Heart left ventricle (tissue), 16 donors: ENCODE measurements at regions not wholly inside any gene's neighbourhood (a gene's known extent, or its start where the extent isn't known, plus 50 kb on each side); places are given as distances from the start of the nearest gene placed in this dataset.

ENCODE experiments used
- ATAC-seq, 4 donors: fragments of 200-7000 bp; cut with Tn5 transposase; one replicate each; pipeline ENCODE4 v1.9.1; 2020 to 2022; ENCODE audit warnings: moderate library complexity in 4 of 4, mild to moderate bottlenecking in 3 of 4, moderate number of reproducible peaks in 1 of 4
- DNase-seq, 5 donors: peaks; one replicate each; pipeline ENCODE4 v3.0.0-alpha.2; 2020
- H3K27ac ChIP-seq, 12 donors: fragments of 200-600 bp; sonication (generic) in 4 of 12; one replicate each; pipeline versions ENCODE4 v1.5.0 to v1.8.0; 2016 to 2022; ENCODE audit warnings: mild to moderate bottlenecking in 2 of 12
- H3K27me3 ChIP-seq, 9 donors: fragments of 200-600 bp; sonication (generic) in 2 of 9; one replicate each; pipeline versions ENCODE4 v1.5.1 to v1.8.0; 2016 to 2022; ENCODE audit warnings: mild to moderate bottlenecking in 3 of 9
- H3K36me3 ChIP-seq, 9 donors: fragments of 200-600 bp; sonication (generic) in 2 of 9; one replicate each; pipeline versions ENCODE4 v1.5.0 to v1.8.0; 2018 to 2022; ENCODE audit warnings: mild to moderate bottlenecking in 2 of 9
- H3K4me1 ChIP-seq, 12 donors: fragments of 200-600 bp; sonication (generic) in 4 of 12; one replicate each; pipeline versions ENCODE4 v1.5.0 to v1.8.0; 2016 to 2022; ENCODE audit warnings: mild to moderate bottlenecking in 3 of 12
- H3K4me3 ChIP-seq, 12 donors: fragments of 200-600 bp; sonication (generic) in 4 of 12; one replicate each; pipeline versions ENCODE4 v1.5.0 to v1.8.0; 2017 to 2022; ENCODE audit warnings: mild to moderate bottlenecking in 9 of 12, moderate library complexity in 4 of 12
- H3K9me3 ChIP-seq, 12 donors: fragments of 200-600 bp; sonication (generic) in 4 of 12; one replicate each; pipeline versions ENCODE4 v1.5.0 to v1.8.0; 2016 to 2022; ENCODE audit warnings: mild to moderate bottlenecking in 1 of 12
- POLR2A ChIP-seq, 2 donors: fragments of 450-650 bp; IDR thresholded peaks; one replicate each; pipeline ENCODE4 v1.6.1; 2017; ENCODE audit warnings: antibody characterized with exemption in 2 of 2, mild to moderate bottlenecking in 2 of 2, moderate library complexity in 2 of 2
- WGBS, 4 donors: extraction: QIAGEN DNeasy Blood & Tissue Kit in 2 of 4; methylation state at CpG; one replicate each; pipeline versions ENCODE4 v1.1.5 to v1.1.7; 2013 to 2018; 5-methylcytosine and 5-hydroxymethylcytosine counted together
- intact Hi-C, 10 donors: fragments of 100-400 bp; cut with DNase I; formaldehyde crosslinking; loops; one replicate each; pipeline versions ENCODE4 v1.11.1 to v1.14.2; 2022
- TF ChIP-seq, protein P1 (sequence below), 12 donors: fragments of 200-600 bp; sonication (generic) in 4 of 12; IDR thresholded peaks; one replicate each; pipeline versions ENCODE4 v1.5.0 to v1.8.0; 2018 to 2022; ENCODE audit warnings: antibody characterized with exemption in 12 of 12, mild to moderate bottlenecking in 5 of 12
- donor health status: ischemic (EF 13 %, LVEDD 7.1; RV severe dilation, severe dysfunction).
- donor health status: healthy with polysubstance abuse.
- donor health status: DM: no; HTN: yes; CAD: no.
- donor health status: DM: no; HTN: no; CAD: no.
- donor health status: ischemic (EF 25% LVEDD 6.9; RV normal size, moderate dysfunction).
- donor health status: ischemic (EF 25% LVEDD 5.7; RV mildly dilated, moderate dysfunction).
- donor health status: healthy.
- donor health status: DM: yes; HTN: yes; CAD: no.
- donor health status: ischemic (EF 35%, LVEDD 5.7; RV mildly dilated, moderate dysfunction).
- donor health status: nonischemic (EF 11% LVEDD 7.7; RV severe dilation, severe dysfunction).
- donor health status: DM: yes; HTN: yes; CAD: no.
- donor health status: PGD.
- donor health status: ischemic (EF 29% LVEDD 5.4; RV normal size, mild dysfunction).
- donor health status: nonischemic (EF 23%, LVEDD 6.1; RV moderate dilation, normal function).

DNA sequence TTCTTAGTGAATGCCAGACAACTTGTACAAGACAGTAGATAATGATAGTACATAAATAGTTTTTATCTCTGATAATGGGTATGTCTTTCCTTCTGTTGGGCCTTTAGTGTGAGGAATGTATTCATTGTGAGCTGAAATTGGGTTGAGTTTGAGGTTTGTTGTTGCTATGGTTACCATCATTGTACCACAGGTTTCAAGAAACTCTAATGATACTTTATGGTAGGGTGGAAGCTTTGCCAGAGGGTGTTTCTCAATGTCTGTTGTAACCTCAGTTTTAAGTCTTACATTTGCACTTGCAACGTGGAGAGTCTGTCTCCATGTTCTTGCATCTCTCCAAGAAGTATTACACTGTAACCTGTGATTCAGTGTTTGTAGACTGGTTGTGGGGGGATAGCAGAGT lies 1550.1 kb downstream of the MAT2B start:
- WGBS, 4 donors: 67 to 79% (median 72%) methylated on average over 1 of the region's 1 CpG
- intact Hi-C loops: no loop called here

GRCh38 chr5:165057145-165057544 lies 1551.7 kb downstream of the MAT2B start:
- Histone ChIP-seq H3K27ac (no peak overlapping the region), H3K27me3 (no peaks in the 10 kb centered on the region), H3K9me3 (peaks cover 0 to 1% (median 0%) of the 10 kb centered on the region in 12 donors), H3K4me3 (no peak overlapping the region), H3K4me1 (no peaks in the 10 kb centered on the region), H3K36me3 (no peaks in the 10 kb centered on the region)
- DNase-seq: no peak
- WGBS, 4 donors: 80 to 84% (median 82%) methylated on average over 2 of the region's 2 CpGs
- no peak for TF ChIP-seq POLR2A (IDR thresholded peaks at IDR 0.05)
- TF ChIP-seq, protein P1, sequence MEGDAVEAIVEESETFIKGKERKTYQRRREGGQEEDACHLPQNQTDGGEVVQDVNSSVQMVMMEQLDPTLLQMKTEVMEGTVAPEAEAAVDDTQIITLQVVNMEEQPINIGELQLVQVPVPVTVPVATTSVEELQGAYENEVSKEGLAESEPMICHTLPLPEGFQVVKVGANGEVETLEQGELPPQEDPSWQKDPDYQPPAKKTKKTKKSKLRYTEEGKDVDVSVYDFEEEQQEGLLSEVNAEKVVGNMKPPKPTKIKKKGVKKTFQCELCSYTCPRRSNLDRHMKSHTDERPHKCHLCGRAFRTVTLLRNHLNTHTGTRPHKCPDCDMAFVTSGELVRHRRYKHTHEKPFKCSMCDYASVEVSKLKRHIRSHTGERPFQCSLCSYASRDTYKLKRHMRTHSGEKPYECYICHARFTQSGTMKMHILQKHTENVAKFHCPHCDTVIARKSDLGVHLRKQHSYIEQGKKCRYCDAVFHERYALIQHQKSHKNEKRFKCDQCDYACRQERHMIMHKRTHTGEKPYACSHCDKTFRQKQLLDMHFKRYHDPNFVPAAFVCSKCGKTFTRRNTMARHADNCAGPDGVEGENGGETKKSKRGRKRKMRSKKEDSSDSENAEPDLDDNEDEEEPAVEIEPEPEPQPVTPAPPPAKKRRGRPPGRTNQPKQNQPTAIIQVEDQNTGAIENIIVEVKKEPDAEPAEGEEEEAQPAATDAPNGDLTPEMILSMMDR (IDR thresholded peaks at IDR 0.05): no peak
- intact Hi-C loops: no loop called here
- ATAC-seq: no peak

More for the DNA sequence above, 1550.1 kb downstream of the MAT2B start:
- no peak overlapping the region for H3K4me3 ChIP-seq
- no peaks in the 10 kb centered on the region for H3K9me3 ChIP-seq
- H3K4me1 ChIP-seq: no peaks in the 10 kb centered on the region
- no peak for ATAC-seq
- no peak for DNase-seq
- no peaks in the 10 kb centered on the region for H3K27me3 ChIP-seq
- H3K27ac ChIP-seq: no peak overlapping the region
- TF ChIP-seq POLR2A (IDR thresholded peaks at IDR 0.05): no peak
- TF ChIP-seq, protein P1 (IDR thresholded peaks at IDR 0.05): no peak
- no peaks in the 10 kb centered on the region for H3K36me3 ChIP-seq

- Histone ChIP-seq H3K4me1 (no peaks in the 10 kb centered on the region), H3K27me3 (no peaks in the 10 kb centered on the region), H3K27ac (no peak overlapping the region), H3K36me3 (no peaks in the 10 kb centered on the region), H3K9me3 (peaks cover 0 to 2% (median 0%) of the 10 kb centered on the region in 12 donors), H3K4me3 (no peak overlapping the region)
- intact Hi-C loops: no loop called here
- no peak for ATAC-seq
- TF ChIP-seq, protein P1 (IDR thresholded peaks at IDR 0.05): no peak
- no peak for TF ChIP-seq POLR2A (IDR thresholded peaks at IDR 0.05)
- no peak for DNase-seq
- 86 to 93% (median 91%) methylated on average over 3 of the region's 3 CpGs for WGBS, 4 donors
Observed at GRCh38 chr5:165066751-165067385, 1561.4 kb downstream of the MAT2B start.

DNA sequence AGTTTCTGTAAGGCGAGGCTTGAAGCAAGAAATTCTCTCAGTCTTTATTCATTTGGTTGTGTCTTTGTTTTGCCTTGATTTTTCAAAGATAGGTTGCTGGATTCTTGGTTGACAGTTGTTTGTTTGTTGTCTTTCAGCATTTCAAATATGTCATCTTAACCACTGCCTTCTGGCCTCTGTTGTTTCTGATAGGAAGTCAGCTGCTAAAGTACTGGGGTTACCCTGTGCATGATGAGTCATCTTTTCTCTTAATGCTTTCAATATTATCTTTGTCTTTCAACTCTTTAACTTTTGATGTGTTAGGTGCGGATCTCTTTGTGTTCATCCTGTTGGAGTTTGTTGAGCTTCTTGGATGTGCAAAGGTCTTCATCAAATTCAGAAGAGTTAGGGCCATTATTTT lies 1571.3 kb downstream of the MAT2B start:
- Histone ChIP-seq H3K36me3 (no peaks in the 10 kb centered on the region), H3K27ac (no peak overlapping the region), H3K27me3 (no peaks in the 10 kb centered on the region), H3K4me3 (no peak overlapping the region), H3K4me1 (no peaks in the 10 kb centered on the region), H3K9me3 (peaks cover 0 to 6% (median 0%) of the 10 kb centered on the region in 12 donors)
- no peak for TF ChIP-seq POLR2A (IDR thresholded peaks at IDR 0.05)
- TF ChIP-seq, protein P1 (IDR thresholded peaks at IDR 0.05): no peak
- intact Hi-C loops: no loop called here
- ATAC-seq: no peak
- WGBS, 4 donors: 46 to 76% (median 65%) methylated on average over 2 of the region's 2 CpGs
- no peak for DNase-seq
